Vagina (tissue), 2 donors: ENCODE measurements at regions not wholly inside any gene's neighbourhood (a gene's known extent, or its start where the extent isn't known, plus 50 kb on each side); places are given as distances from the start of the nearest gene placed in this dataset.

Experiments used
- POLR2A ChIP-seq, 2 donors: fragments of 450-650 bp; IDR thresholded peaks; one replicate each; pipeline ENCODE4 v1.6.1; 2017; ENCODE audit warnings: antibody characterized with exemption in 2 of 2, mild to moderate bottlenecking in 2 of 2, moderate library complexity in 2 of 2
- POLR2AphosphoS5 ChIP-seq, 2 donors: sonication (generic); formaldehyde crosslinking; IDR thresholded peaks; one replicate each; pipeline ENCODE4 v1.9.0; 2017; ENCODE audit warnings: antibody characterized with exemption in 2 of 2, mild to moderate bottlenecking in 2 of 2, low read depth in 1 of 2; ENCODE audit not compliant: insufficient read depth in 1 of 2
- TF ChIP-seq, protein P1 (sequence below), 3 experiments: fragments of 450-650 bp in 2 of 3; fragments of 200-600 bp in 1 of 3; sonication (generic) in 1 of 3; IDR thresholded peaks; one replicate each; pipeline ENCODE4 v1.5.1; 2017 to 2019; ENCODE audit warnings: antibody characterized with exemption in 3 of 3, mild to moderate bottlenecking in 2 of 3, moderate library complexity in 2 of 3

GRCh38 chr2:194304191-194304590, 1352.8 kb upstream of the SLC39A10 start:
- TF ChIP-seq, protein P1, sequence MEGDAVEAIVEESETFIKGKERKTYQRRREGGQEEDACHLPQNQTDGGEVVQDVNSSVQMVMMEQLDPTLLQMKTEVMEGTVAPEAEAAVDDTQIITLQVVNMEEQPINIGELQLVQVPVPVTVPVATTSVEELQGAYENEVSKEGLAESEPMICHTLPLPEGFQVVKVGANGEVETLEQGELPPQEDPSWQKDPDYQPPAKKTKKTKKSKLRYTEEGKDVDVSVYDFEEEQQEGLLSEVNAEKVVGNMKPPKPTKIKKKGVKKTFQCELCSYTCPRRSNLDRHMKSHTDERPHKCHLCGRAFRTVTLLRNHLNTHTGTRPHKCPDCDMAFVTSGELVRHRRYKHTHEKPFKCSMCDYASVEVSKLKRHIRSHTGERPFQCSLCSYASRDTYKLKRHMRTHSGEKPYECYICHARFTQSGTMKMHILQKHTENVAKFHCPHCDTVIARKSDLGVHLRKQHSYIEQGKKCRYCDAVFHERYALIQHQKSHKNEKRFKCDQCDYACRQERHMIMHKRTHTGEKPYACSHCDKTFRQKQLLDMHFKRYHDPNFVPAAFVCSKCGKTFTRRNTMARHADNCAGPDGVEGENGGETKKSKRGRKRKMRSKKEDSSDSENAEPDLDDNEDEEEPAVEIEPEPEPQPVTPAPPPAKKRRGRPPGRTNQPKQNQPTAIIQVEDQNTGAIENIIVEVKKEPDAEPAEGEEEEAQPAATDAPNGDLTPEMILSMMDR (IDR thresholded peaks at IDR 0.05) = no peak
- no peak for TF ChIP-seq POLR2AphosphoS5 (IDR thresholded peaks at IDR 0.05; ENCODE audit: insufficient read depth in 1 of 2, low read depth in 1 of 2)
- TF ChIP-seq POLR2A (IDR thresholded peaks at IDR 0.05) = no peak
